WTC11 (cell line): ENCODE measurements at regions not wholly inside any gene's neighbourhood (a gene's known extent, or its start where the extent isn't known, plus 50 kb on each side); places are given as distances from the start of the nearest gene placed in this dataset.

Experiments used
- ATAC-seq: fragments of 200-7000 bp; cut with Tn5 transposase; 2 replicates; pipeline ENCODE4 v1.10.0; 2021; ENCODE audit warnings: mild to moderate bottlenecking, moderate library complexity
- CTCF ChIA-PET: fragments of 300-600 bp; sonication (Branson Sonifier 250); formaldehyde crosslinking; loops from one replicate; lab custom pipeline; 2021; ENCODE audit warnings: antibody characterized with exemption; lab: Charles Lee
- POLR2A ChIA-PET: fragments of 350-600 bp; sonication (Branson Sonifier 250); formaldehyde crosslinking; loops from one replicate; lab custom pipeline; 2021; ENCODE audit warnings: antibody characterized with exemption; lab: Charles Lee
- DNase-seq: peaks from one replicate; pipeline ENCODE4 v3.0.0; 2021; ENCODE audit warnings: low spot score
- H3K27ac Mint-ChIP-seq: 2 replicates; pipeline ENCODE4 v1.8.0; 2021; ENCODE audit warnings: mixed read lengths
- H3K27me3 Mint-ChIP-seq: 2 replicates; pipeline ENCODE4 v1.8.0; 2021; ENCODE audit warnings: low read depth, mild to moderate bottlenecking, moderate library complexity, mixed read lengths
- H3K36me3 Mint-ChIP-seq: 2 replicates; pipeline ENCODE4 v1.8.0; 2021; ENCODE audit warnings: mixed read lengths
- H3K4me1 Mint-ChIP-seq: 2 replicates; pipeline ENCODE4 v1.8.0; 2022; ENCODE audit warnings: mixed read lengths
- H3K4me3 Mint-ChIP-seq: 2 replicates; pipeline ENCODE4 v1.8.0; 2021; ENCODE audit warnings: mild to moderate bottlenecking, moderate library complexity, mixed read lengths
- H3K9me3 Mint-ChIP-seq: 2 replicates; pipeline ENCODE4 v1.8.0; 2021; ENCODE audit warnings: mixed read lengths
- AR ChIP-seq: fragments of 250-450 bp; sonication (Bioruptor Pico); IDR thresholded peaks from 2 replicates; pipeline ENCODE4 v1.9.0; 2021; ENCODE audit warnings: mild to moderate bottlenecking
- ATF1 ChIP-seq: sonication (generic); formaldehyde crosslinking; IDR thresholded peaks from 2 replicates; pipeline ENCODE4 v1.8.1; 2023; ENCODE audit warnings: mild to moderate bottlenecking, moderate library complexity, missing genetic modification reagents
- E2F1 ChIP-seq: sonication (generic); formaldehyde crosslinking; IDR thresholded peaks from 2 replicates; pipeline ENCODE4 v1.8.0; 2022; ENCODE audit warnings: mild to moderate bottlenecking, missing genetic modification reagents
- EMX1 ChIP-seq: fragments of 250-450 bp; sonication (Bioruptor Pico); IDR thresholded peaks from 2 replicates; pipeline ENCODE4 v1.8.0; 2021; ENCODE audit warnings: mild to moderate bottlenecking
- GRHL2 ChIP-seq: fragments of 250-450 bp; sonication (Bioruptor Pico); IDR thresholded peaks from 2 replicates; pipeline ENCODE4 v1.8.0; 2022; ENCODE audit warnings: mild to moderate bottlenecking, moderate library complexity; ENCODE audit not compliant: insufficient replicate concordance, severe bottlenecking
- JAZF1 ChIP-seq: fragments of 250-450 bp; sonication (Bioruptor Pico); IDR thresholded peaks from 2 replicates; pipeline ENCODE4 v1.9.0; 2021; ENCODE audit warnings: moderate library complexity, mild to moderate bottlenecking, inconsistent platforms
- JUN ChIP-seq: sonication (generic); formaldehyde crosslinking; IDR thresholded peaks from 2 replicates; pipeline ENCODE4 v1.8.0; 2023; ENCODE audit warnings: mild to moderate bottlenecking, missing genetic modification reagents
- SOX15 ChIP-seq: fragments of 250-450 bp; sonication (Bioruptor Pico); IDR thresholded peaks from 2 replicates; pipeline ENCODE4 v1.9.0; 2021; ENCODE audit warnings: mild to moderate bottlenecking
- TCF7 ChIP-seq: sonication (generic); formaldehyde crosslinking; IDR thresholded peaks from 2 replicates; pipeline ENCODE4 v1.8.0; 2022; ENCODE audit warnings: mild to moderate bottlenecking, low read depth, missing genetic modification reagents, moderate library complexity
- TEAD4 ChIP-seq: sonication (generic); formaldehyde crosslinking; IDR thresholded peaks from 2 replicates; pipeline ENCODE4 v1.8.0; 2022; ENCODE audit warnings: mild to moderate bottlenecking, missing genetic modification reagents
- ZNF232 ChIP-seq: sonication (generic); formaldehyde crosslinking; IDR thresholded peaks from 2 replicates; pipeline ENCODE4 v1.8.0; 2022; ENCODE audit warnings: mild to moderate bottlenecking, missing genetic modification reagents
- ZNF263 ChIP-seq: sonication (generic); formaldehyde crosslinking; IDR thresholded peaks from 2 replicates; pipeline ENCODE4 v1.8.1; 2022; ENCODE audit warnings: low read depth, mild to moderate bottlenecking, moderate library complexity, missing genetic modification reagents
- ZNF317 ChIP-seq: sonication (generic); formaldehyde crosslinking; IDR thresholded peaks from 2 replicates; pipeline ENCODE4 v1.8.1; 2023; ENCODE audit warnings: low read depth, mild to moderate bottlenecking, moderate library complexity, missing genetic modification reagents, borderline replicate concordance
- TF ChIP-seq, protein P1 (sequence below): fragments of 250-450 bp; sonication (Bioruptor Pico); IDR thresholded peaks from 2 replicates; pipeline ENCODE4 v1.9.0; 2021; ENCODE audit warnings: mild to moderate bottlenecking, borderline replicate concordance
- TF ChIP-seq, protein P2 (sequence below): sonication (generic); formaldehyde crosslinking; IDR thresholded peaks from 2 replicates; pipeline ENCODE4 v1.8.0; 2023; ENCODE audit warnings: mild to moderate bottlenecking, missing genetic modification reagents

- no peak overlapping the region for H3K27ac Mint-ChIP-seq
- POLR2A ChIA-PET: no interaction called here
- CTCF ChIA-PET: no interaction called here
- H3K27me3 Mint-ChIP-seq: no peaks in the 10 kb centered on the region
- peaks cover 53% of the 10 kb centered on the region for H3K4me1 Mint-ChIP-seq
- no peak for TF ChIP-seq SOX15 (CRISPR knock-in tag)
- no peak for TF ChIP-seq AR (CRISPR knock-in tag)
- ATAC-seq (no peak), DNase-seq (no peak)
- H3K9me3 Mint-ChIP-seq: no peaks in the 10 kb centered on the region
- no peaks in the 10 kb centered on the region for H3K36me3 Mint-ChIP-seq
- no peak overlapping the region for H3K4me3 Mint-ChIP-seq
Measured at GRCh38 chr12:92034083-92034482, 111.6 kb downstream of the BTG1 start.

- Mint-ChIP-seq H3K4me3 (no peak overlapping the region), H3K4me1 (peaks cover 51% of the 10 kb centered on the region), H3K9me3 (no peaks in the 10 kb centered on the region), H3K27me3 (no peaks in the 10 kb centered on the region), H3K27ac (no peak overlapping the region), H3K36me3 (no peaks in the 10 kb centered on the region)
- DNase-seq (no peak), ATAC-seq (no peak)
- POLR2A ChIA-PET: no interaction called here
- CTCF ChIA-PET: no interaction called here
- TF ChIP-seq GRHL2: no peak
- no peak for TF ChIP-seq ZNF232 (CRISPR knock-in tag)
- no peak for TF ChIP-seq TEAD4 (CRISPR knock-in tag)
- no peak for TF ChIP-seq ZNF263 (CRISPR knock-in tag)
- no peak for TF ChIP-seq E2F1 (CRISPR knock-in tag)
- TF ChIP-seq, protein P1, sequence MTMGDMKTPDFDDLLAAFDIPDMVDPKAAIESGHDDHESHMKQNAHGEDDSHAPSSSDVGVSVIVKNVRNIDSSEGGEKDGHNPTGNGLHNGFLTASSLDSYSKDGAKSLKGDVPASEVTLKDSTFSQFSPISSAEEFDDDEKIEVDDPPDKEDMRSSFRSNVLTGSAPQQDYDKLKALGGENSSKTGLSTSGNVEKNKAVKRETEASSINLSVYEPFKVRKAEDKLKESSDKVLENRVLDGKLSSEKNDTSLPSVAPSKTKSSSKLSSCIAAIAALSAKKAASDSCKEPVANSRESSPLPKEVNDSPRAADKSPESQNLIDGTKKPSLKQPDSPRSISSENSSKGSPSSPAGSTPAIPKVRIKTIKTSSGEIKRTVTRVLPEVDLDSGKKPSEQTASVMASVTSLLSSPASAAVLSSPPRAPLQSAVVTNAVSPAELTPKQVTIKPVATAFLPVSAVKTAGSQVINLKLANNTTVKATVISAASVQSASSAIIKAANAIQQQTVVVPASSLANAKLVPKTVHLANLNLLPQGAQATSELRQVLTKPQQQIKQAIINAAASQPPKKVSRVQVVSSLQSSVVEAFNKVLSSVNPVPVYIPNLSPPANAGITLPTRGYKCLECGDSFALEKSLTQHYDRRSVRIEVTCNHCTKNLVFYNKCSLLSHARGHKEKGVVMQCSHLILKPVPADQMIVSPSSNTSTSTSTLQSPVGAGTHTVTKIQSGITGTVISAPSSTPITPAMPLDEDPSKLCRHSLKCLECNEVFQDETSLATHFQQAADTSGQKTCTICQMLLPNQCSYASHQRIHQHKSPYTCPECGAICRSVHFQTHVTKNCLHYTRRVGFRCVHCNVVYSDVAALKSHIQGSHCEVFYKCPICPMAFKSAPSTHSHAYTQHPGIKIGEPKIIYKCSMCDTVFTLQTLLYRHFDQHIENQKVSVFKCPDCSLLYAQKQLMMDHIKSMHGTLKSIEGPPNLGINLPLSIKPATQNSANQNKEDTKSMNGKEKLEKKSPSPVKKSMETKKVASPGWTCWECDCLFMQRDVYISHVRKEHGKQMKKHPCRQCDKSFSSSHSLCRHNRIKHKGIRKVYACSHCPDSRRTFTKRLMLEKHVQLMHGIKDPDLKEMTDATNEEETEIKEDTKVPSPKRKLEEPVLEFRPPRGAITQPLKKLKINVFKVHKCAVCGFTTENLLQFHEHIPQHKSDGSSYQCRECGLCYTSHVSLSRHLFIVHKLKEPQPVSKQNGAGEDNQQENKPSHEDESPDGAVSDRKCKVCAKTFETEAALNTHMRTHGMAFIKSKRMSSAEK (CRISPR knock-in tag): no peak
- no peak for TF ChIP-seq JAZF1
- no peak for TF ChIP-seq TCF7 (CRISPR knock-in tag)
- TF ChIP-seq ZNF317 (CRISPR knock-in tag): no peak
- TF ChIP-seq JUN (CRISPR knock-in tag): no peak
- TF ChIP-seq, protein P2, sequence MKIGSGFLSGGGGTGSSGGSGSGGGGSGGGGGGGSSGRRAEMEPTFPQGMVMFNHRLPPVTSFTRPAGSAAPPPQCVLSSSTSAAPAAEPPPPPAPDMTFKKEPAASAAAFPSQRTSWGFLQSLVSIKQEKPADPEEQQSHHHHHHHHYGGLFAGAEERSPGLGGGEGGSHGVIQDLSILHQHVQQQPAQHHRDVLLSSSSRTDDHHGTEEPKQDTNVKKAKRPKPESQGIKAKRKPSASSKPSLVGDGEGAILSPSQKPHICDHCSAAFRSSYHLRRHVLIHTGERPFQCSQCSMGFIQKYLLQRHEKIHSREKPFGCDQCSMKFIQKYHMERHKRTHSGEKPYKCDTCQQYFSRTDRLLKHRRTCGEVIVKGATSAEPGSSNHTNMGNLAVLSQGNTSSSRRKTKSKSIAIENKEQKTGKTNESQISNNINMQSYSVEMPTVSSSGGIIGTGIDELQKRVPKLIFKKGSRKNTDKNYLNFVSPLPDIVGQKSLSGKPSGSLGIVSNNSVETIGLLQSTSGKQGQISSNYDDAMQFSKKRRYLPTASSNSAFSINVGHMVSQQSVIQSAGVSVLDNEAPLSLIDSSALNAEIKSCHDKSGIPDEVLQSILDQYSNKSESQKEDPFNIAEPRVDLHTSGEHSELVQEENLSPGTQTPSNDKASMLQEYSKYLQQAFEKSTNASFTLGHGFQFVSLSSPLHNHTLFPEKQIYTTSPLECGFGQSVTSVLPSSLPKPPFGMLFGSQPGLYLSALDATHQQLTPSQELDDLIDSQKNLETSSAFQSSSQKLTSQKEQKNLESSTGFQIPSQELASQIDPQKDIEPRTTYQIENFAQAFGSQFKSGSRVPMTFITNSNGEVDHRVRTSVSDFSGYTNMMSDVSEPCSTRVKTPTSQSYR (CRISPR knock-in tag): no peak
- TF ChIP-seq ATF1 (CRISPR knock-in tag): no peak
- TF ChIP-seq EMX1 (CRISPR knock-in tag): no peak
Measured at GRCh38 chr12:92032965-92033364, 112.7 kb downstream of the BTG1 start.
